GM21786 (cell line): ENCODE measurements at regions not wholly inside any gene's neighbourhood (a gene's known extent, or its start where the extent isn't known, plus 50 kb on each side); places are given as distances from the start of the nearest gene placed in this dataset.
"Not testable (repeated sequence)": the region's sequence is repeated elsewhere in the genome, so short reads cannot be mapped to it uniquely, and the experiment has no call there.

Source experiments
- ATAC-seq: cut with Tn5 transposase; IDR thresholded peaks from one replicate; pipeline ENCODE4 v1.9.1; 2021; ENCODE audit not compliant: unreplicated experiment

DNA sequence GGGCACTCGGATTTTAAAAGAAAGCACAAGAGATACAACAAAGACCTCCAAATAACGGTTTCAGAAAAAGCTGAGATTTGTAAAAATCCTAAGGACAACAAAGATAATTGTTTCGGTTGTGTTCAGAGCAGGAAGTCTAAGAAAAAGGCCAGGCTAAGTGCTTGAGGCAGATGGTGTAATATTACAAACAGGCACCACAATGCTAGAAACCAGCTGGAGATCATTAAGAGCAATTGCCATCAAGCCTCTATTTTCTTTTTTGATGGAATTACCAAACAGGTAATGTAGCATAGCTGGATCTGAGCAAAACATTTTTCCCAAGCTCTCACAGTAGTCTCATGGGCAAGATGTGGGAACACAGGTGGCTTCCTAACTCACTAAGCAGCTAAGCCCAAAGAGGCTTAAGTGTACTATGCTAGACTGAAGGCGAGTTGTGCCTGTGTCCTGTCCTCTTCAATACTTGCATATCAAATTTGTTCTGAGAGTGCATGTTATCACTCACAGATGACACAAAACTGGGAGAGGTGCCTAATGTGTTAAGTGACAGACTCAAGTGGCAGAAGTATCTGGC is 161.6 kb downstream of the GLUL start:
- ATAC-seq: no peak

DNA sequence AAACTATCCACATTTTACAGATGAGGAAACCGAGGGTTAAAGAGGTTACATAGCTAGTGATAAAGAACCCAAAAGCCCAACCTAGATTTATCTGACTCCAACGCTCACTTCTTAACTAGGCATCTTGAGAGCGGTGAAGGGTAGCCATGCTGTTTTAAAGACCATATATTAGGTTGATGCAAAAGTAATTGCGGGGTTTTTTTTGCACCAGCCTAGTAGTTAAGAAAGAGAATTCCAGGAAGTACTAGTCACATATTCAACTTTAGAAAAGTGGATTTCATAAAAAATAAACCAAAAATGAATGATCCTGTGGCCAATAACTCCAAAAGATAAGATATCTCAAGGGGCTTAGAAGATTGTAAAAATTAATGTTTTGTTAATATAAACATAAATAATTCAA is 162.1 kb downstream of the GLUL start:
- no peak for ATAC-seq

DNA sequence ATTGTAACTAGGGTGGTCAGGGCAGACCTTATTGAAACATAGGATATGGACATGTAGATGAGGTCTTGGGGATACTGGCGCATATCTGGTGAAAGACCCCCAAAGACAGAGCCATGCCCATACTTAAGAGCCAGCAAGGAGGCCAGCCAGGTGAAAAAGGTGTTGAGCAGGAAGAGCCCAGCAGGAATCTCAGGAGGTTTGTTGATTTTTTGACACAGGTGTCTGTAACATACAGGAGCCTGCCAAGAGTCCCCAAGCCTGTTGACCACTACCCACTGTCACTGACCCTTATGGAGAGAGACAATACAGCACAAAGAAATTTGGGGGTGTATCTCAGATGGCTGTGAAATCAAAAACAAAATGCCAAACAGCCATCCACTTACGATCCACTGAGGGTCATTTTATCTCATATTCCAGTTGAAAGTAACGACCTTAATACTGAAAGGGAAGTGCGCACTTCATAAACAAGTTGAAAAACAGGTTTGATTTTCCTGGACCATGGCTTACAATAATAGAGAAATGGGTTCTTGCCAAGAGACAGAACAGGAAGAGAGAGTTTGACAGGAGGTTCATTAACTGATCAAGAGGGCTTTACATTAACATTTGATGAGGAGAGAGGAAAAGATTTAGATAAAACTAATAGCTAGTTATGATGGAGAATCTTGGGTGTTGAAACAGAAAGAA is 163.6 kb downstream of the GLUL start:
- ATAC-seq: no peak

DNA sequence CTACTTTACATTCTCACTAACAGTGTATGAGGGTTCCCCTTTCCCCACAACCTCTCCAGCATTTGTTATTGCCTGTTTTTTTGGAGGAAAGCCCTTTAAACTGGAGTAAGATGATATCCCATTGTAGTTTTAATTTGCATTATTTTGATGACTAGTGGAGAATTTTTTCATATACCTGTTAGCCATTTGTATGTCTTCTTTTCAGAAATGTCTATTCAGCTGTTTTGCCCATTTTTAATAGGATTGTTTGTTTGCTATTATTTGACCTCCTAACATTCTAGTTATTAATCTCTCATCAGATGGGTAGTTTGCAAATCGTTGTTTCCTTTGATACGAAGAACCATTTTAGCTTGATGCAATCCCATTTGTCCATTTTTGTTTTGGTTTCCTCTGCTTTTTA is 165.0 kb downstream of the GLUL start:
- ATAC-seq: no peak

DNA sequence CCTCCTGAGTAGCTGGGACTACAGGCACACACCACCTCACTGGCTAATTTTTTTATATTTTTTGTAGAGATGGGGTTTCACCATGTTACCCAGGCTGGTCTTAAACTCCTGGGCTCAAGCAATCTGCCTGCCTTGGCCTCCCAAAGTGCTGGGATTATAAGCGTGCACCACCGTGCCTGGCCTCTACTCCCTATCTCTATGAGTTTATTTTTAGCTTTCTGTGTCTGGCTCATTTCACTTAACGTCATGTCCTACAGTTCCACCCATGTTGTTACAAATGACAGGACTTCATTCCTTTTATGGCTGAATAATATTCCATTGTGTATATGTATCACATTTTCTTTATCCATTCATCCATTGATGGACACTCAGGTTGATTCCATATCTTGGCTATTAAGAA is 164.2 kb upstream of the ZNF648 start:
- not testable (repeated sequence) for ATAC-seq

DNA sequence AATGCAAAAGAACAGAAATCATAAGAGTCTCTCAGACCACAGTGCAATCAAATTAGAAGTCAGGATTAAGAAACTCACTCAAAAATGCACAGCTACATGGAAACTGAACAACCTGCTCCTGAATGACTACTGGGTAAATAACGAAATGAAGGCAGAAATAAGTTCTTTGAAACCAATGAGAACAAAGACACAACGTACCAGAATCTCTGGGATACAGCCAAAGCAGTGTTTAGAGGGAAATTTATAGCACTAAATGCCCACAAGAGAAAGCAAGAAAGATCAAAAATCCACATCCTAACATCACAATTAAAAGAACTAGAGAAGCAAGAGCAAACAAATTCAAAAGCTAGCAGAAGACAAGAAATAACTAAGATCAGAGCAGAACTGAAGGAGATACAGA is 160.5 kb upstream of the ZNF648 start:
- ATAC-seq: not testable (repeated sequence)

DNA sequence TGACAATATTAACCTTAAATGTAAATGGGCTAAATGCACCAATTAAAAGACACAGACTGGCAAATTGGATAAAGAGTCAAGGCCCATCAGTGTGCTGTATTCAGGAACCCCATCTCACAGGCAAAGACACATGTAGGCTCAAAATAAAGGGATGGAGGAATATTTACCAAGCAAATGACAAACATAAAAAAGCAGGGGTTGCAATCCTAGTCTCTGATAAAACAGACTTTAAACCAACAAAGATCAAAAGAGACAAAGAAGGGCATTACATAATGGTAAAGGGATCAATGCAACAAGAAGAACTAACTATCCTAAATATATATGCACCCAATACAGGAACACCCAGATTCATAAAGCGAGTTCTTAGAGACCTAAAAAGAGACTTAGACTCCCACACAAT is 159.9 kb upstream of the ZNF648 start:
- not testable (repeated sequence) for ATAC-seq

DNA sequence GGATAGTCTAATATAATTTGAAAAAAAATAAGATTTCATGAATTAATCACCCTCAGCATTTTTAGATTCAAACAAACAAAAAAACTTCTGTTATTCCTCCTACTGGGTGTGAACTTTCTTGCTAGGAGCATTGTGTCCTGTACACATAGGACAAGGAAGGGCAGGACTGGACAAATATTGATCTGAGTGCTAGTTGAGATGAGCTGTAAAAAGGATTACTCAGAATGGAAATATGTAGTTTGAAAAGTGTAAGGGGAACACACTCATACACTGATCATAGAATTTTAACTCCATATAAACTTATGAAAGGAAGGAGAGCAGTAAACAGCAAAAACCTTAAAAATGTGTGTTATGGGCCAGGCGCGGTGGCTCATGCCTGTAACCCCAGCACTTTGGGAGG is 156.5 kb upstream of the ZNF648 start:
- no peak for ATAC-seq

DNA sequence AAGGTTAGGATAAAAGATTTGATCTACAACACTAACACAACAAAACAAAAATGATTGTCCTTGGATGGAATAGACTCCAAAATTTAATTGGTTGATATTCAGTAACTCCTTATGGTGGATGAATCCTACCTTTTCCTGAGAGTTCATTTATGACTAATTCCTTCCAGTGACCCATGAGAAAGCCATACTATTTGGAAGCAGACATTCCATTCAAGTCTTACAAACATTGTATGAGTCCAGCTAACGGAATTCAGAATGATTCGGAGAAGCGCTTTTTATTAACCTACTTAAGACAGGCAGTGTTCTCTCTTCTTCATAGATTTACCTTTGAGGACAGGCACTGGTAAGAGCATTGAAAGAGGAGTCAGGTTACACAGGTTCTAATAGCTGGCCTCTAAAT is 155.6 kb upstream of the ZNF648 start:
- ATAC-seq: no peak

DNA sequence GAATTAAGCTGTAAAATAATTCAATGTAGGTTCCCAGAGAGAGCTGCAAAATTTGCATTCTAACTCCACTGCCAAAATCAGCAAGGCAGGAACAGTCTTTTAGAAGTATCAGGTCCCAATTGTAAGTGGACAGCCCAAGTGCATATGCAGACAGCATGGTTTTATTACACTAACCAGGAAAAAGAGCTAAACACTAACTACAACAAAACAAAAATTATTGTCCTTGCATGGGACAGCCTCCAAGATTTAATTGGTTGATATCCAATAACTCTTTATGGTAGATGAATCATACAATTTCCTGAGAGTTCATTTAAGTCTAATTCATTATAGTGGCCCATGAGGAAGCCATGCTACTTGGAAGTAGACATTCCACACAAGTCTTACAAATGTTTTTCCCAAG is 154.3 kb upstream of the ZNF648 start:
- no peak for ATAC-seq

DNA sequence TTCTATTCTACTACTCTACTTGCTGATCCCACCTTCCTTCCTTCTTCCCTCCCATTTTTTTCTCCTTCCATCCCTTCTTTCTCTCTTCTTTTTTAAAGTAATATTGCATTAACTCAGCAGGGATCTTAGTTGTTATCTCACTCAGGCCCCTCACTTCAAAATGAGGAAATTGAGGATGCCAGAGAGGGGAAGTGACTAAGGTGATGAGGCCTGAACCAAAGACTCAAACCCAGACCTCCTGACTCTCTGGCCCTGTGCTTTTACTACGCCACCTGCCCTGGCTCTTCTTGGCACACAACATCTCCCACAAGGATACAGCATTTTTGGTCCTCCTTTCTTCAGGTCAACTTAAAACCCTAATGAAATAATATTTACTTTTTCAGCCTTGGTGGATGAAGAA is 151.7 kb upstream of the ZNF648 start:
- ATAC-seq: no peak

DNA sequence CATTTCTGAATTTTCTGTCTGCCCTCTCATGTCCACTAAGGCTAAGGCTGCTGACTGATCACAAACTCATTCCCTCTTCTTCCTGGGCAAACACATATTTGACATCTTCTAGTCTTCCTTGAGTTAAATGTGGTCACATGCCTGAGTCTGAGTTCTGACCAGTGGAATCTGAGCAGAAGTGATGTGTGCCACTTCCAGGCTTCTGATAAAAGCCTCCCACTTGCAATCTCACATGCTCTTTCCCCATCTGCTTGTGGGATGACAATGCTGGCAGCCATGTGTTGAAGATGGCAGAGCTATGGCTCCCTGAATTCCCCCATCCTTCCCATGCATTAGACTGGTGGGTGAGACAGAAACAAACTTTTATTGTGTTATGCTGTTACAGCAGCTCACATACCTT is 149.9 kb upstream of the ZNF648 start:
- no peak for ATAC-seq

DNA sequence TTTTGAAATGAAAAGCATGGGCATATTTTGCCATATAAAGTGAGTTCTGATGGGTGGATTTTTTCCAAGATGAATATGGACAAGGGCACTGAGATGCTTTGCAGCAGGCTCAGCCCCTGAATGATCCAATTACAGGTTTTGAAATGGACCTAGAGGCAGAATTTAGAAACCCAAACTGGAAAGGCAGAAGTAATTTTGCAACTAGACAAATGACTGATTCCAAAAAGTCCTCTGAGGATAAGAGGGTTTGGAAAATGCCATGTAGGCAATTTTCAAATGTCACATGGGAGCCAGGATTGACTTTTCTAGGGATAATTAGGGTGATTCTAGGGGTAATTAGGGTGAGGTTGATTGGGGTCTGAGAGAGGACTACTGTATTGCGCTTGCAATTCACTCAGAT is 148.9 kb upstream of the ZNF648 start:
- ATAC-seq: no peak

DNA sequence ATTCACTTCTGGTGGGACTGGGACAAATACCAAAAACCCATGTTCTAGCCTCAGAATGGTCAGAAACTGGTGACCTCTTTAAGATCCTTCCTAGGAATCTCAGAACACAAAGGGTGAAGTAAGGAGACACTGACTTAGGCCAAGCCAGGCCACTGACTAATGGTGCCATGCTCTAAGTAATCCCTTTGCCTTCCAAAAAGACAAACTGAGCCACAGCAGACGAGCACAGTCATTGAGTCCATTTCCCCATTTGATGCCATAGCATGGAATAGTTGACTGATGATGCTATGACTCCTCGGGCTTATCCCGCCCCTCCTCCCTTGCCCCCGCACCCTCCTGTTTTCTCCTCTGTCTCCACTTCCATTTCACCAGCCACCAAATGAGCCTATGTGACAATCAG is 145.8 kb upstream of the ZNF648 start:
- ATAC-seq: no peak

DNA sequence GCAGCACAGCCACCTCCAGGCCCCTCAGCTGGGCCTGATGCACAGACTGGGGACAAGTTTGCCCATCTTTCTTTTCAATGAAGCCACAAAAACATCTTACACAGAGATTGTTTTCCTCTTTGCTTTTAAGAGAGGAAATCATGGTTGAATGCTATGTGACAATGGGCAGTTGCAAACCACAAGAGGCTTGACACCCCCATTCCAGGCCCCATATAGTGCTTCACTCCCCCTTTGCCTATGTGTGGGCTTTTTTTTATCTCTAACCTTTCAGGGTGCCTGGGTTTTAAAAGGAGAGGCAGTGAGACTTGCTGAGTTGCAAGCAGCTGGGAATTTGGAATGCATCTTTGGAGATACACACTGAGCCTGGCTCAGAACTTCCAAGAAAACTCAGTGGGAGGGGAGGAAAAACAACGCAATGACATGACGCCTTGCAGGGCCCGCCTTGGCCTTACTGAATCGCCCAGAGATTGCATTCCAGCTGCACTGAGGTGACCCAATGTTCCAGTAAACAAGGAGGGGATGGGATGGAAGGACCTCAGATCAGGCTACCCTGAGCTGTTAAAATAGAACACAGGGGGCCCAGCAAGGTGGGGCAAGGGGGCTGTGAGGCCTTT is 145.2 kb upstream of the ZNF648 start:
- ATAC-seq: no peak

DNA sequence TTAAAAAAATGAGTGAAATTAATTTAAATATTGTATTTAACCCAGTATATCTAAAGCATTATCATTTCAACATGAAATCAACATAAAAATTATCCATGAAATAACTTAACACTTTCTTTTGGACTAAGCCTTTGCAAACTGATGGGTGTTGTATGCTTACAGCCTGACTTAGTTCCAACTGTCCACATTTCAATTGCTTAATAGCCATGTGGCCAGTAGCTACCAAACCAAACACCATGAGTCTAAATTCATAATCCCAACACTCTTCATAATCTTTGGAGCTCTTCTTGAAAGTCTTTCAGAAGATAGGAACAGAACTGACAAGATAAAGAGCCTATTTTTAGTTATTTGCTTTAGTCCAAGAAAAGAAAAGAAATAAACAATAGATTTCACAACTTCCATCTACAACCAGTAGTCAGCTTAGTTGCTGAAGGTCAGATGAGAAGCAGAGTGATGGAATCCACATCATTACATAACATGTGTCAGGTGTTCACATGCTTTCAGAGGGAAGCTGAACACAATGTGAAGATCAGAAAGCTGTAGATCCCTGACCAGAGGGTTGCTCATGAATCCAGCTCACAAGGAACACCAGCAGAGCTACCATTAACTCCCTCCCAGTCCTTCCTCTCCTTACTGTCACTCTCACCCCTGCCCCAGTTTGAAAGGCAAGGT is 144.0 kb upstream of the ZNF648 start:
- ATAC-seq: no peak

DNA sequence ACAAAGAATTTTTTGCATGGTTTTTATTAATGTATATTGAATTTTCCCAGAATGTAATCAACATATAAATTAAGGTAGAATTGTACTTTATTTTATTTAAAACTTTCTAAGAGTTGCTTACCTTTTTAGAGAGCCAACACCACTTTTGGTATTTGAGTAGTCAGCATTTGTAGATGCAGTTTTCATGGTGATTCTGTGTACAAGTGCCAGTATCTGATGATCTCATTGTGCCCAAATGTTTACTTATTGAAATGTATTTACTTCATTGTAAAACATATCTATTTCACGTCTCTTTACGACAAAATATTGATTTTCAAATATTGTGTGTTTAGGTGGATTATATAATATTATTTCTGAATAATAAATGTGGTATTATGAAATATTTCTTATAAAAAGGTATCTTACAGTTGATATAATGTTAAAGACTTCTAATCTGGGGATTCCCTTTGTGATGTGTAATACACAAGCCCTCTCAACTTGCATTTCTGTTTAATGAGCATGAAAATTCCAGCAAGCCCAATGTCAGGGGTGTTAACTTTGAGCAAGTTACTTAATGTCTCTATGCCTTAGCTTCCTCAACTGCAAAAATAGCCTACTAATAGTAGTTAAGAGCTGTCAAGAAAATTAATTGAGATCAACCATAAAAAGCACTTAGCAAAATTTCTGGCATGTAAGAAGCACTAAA is 141.8 kb upstream of the ZNF648 start:
- no peak for ATAC-seq

DNA sequence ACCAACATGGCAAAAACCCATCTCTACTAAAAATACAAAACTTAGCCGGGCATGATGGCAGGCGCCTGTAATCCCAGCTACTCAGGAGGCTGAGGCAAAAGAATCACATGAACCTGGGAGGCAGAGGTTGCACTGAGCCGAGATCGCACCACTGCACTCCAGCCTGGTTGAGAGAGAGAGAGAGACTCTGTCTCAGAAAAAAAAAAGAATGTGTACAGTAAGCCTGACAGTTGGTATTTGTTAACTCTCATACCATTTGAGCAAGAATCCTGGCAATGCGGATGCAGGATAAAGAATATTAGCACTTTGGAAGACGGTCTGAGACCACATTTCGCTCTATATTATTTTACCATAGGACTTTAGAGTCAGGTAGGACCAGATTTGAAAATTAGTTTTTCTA is 140.0 kb upstream of the ZNF648 start:
- not testable (repeated sequence) for ATAC-seq

DNA sequence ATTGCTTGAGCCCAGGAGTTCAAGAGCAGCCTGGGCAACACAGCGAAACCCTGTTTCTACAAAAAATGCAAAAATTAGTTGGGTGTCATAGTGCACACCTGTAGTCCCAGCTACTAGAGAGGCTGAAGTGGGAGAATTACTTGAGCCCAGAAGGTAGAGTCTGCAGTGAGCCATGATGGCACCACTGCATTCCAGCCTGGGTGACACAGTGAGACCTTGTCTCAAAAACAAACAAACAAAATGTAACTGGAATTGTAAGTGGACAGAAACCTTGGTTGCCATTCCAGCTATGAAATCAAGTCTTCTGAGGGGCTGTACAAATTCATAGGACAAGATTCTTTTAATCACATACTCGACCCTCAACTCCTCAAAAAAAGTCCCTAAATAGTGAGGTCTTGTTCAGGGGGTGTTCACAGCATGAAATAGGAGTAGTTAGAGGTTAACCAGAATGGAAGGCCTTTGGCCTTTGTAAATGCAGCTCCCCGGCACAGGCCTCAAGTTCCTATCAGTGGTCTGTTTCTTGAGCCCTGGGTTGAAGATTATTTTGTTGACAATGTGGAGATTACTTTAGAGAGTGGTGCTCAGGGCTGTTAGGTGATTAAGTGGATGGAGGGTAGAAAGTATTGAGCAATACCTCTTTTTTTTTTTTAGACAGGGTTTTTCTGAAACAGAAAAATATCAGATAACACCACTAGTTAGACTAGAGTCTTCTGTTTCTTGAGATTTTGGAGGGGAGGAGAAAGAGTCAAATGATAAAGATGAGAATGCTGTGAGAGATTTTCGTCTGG is 138.7 kb upstream of the ZNF648 start:
- ATAC-seq: no peak

DNA sequence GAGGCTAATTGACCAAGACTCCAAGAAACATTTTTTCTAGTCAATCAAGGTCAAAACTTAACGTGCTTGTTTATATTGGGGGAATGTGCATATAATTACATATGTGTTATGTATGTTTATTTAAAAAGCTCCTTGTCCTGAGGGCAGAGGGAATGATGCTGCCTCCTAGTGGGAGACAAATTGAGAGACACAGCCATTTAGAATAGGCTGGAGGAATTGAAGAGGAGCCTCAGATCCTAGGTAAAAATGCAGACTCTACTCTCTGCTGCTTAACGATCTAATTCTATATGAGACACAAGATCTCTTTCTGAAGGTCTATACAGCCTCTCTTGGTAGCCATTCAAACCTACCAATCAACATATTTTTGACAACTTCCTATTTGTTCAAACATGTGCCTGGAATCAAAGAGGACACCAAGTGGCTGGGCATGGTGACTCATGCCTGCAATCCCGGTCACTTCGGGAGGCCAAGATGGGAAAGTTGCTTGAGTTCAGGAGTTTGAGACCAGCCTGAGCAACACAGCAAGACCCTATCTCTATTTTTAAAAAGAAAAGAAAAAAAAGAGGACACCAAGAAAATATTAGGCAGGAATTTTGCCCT is 136.6 kb upstream of the ZNF648 start:
- no peak for ATAC-seq
